ENCODE measurements at regions not wholly inside any gene's neighbourhood (a gene's known extent, or its start where the extent isn't known, plus 50 kb on each side); places are given as distances from the start of the nearest gene placed in this dataset.

DNA sequence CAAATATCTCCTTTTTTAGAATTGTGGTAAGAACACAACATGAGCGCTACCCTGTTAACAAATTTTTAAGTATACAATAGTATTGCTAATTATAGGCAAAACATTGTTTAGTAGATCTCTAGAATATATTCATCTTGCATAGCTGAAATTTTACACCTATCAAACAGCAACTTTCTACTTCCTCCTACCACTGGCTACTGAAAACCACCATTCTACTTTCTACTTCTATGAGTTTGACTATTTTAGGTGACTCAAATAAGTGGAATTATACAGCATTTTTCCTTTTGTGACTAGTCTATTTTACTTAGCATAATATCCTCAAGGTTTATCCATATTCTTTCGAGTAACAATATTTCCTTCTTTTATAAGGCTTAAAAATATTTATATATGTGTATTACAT, 128.4 kb downstream of the FAM76B start:
- TF ChIP-seq, protein P1, sequence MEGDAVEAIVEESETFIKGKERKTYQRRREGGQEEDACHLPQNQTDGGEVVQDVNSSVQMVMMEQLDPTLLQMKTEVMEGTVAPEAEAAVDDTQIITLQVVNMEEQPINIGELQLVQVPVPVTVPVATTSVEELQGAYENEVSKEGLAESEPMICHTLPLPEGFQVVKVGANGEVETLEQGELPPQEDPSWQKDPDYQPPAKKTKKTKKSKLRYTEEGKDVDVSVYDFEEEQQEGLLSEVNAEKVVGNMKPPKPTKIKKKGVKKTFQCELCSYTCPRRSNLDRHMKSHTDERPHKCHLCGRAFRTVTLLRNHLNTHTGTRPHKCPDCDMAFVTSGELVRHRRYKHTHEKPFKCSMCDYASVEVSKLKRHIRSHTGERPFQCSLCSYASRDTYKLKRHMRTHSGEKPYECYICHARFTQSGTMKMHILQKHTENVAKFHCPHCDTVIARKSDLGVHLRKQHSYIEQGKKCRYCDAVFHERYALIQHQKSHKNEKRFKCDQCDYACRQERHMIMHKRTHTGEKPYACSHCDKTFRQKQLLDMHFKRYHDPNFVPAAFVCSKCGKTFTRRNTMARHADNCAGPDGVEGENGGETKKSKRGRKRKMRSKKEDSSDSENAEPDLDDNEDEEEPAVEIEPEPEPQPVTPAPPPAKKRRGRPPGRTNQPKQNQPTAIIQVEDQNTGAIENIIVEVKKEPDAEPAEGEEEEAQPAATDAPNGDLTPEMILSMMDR (IDR thresholded peaks at IDR 0.05), result no peak
- TF ChIP-seq POLR2A (IDR thresholded peaks at IDR 0.05), result no peak

All from lower leg skin (tissue), 3 donors.